HCT116 (cell line): ENCODE measurements at regions not wholly inside any gene's neighbourhood (a gene's known extent, or its start where the extent isn't known, plus 50 kb on each side); places are given as distances from the start of the nearest gene placed in this dataset.
A peak's percentile ranks its signal among the peaks of the same experiment; 100 is the strongest.

Experiments
- ATAC-seq: fragments of 200-7000 bp; cut with Tn5 transposase; 2 replicates; pipeline ENCODE4 v1.9.1; 2020; ENCODE audit warnings: mild to moderate bottlenecking, moderate library complexity
- BruUV-seq: library from RNA; stranded (reverse); fragments of 400-500 nt; replicated peaks from 2 replicates; lab custom pipeline; 2021; lab: Mats Ljungman, UMichigan
- CTCF ChIA-PET: fragments of 300-600 bp; sonication (Branson Sonifier 250); formaldehyde crosslinking; loops from one replicate; lab custom pipeline; 2021; ENCODE audit warnings: antibody characterized with exemption; lab: Charles Lee
- POLR2A ChIA-PET: fragments of 300-600, 350-600 bp; sonication (Branson Sonifier 250); formaldehyde crosslinking; loops from one replicate; lab custom pipeline; 2021; ENCODE audit warnings: antibody characterized with exemption; lab: Charles Lee
- RAD21 ChIA-PET, 2 experiments: fragments of 300-600 bp; sonication (Branson Sonifier 250); formaldehyde crosslinking; loops; one replicate each; lab custom pipeline; 2023; ENCODE audit warnings: low total read pairs in 2 of 2; ENCODE audit not compliant: uncharacterized antibody in 2 of 2, unreplicated experiment in 2 of 2, low non-redundant PET in 1 of 2; lab: Charles Lee
- DNase-seq: peaks from one replicate; pipeline ENCODE4 v3.0.0-alpha.2; 2010; ENCODE audit warnings: low read depth, low spot score
- H2AFZ ChIP-seq: fragments of 200-600 bp; shearing (Covaris generic), sonication (generic); 2 replicates; pipeline ENCODE4 v1.6.1; 2017; ENCODE audit warnings: low read depth, mixed run types, mixed read lengths, antibody characterized with exemption, low read length; ENCODE audit not compliant: poor library complexity, severe bottlenecking
- H3K27ac ChIP-seq: 2 replicates; pipeline ENCODE4 v1.5.1; 2012; ENCODE audit warnings: low read depth, low read length
- H3K27me3 ChIP-seq: fragments of 200-600 bp; sonication (generic); 2 replicates; pipeline ENCODE4 v1.6.1; 2016; ENCODE audit warnings: mixed run types, low read length, mixed read lengths; ENCODE audit not compliant: insufficient read depth
- H3K36me3 ChIP-seq, 2 experiments: fragments of 200-500 bp in 1 of 2; fragments of 200-600 bp in 1 of 2; sonication (Bioruptor generic) in 1 of 2; sonication (generic) in 1 of 2; 2 replicates each; pipeline versions ENCODE4 v1.5.1 to v1.6.1; 2014 to 2016; ENCODE audit warnings: low read length in 2 of 2, inconsistent platforms in 1 of 2, mixed read lengths in 1 of 2, mixed run types in 1 of 2; ENCODE audit not compliant: insufficient read depth in 2 of 2, control insufficient read depth in 1 of 2
- H3K4me1 ChIP-seq, 2 experiments: fragments of 200-600 bp in 1 of 2; sonication (generic) in 1 of 2; 2 replicates each; pipeline versions ENCODE4 v1.5.1 to v1.6.1; 2012 to 2017; ENCODE audit warnings: low read length in 2 of 2, inconsistent platforms in 1 of 2, mild to moderate bottlenecking in 1 of 2, mixed read lengths in 1 of 2, mixed run types in 1 of 2, moderate library complexity in 1 of 2; ENCODE audit not compliant: insufficient read depth in 2 of 2, control insufficient read depth in 1 of 2
- H3K4me2 ChIP-seq: fragments of 200-600 bp; sonication (generic); 2 replicates; pipeline ENCODE4 v1.6.1; 2017; ENCODE audit warnings: mixed run types, low read length, mixed read lengths
- H3K4me3 ChIP-seq, 2 experiments: fragments of 200-600 bp in 1 of 2; sonication (generic) in 1 of 2; replicated peaks in 1 of 2; 2 replicates each; pipeline ENCODE4 v1.5.1; 2011 to 2016; ENCODE audit warnings: low read length in 2 of 2, control low read depth in 1 of 2, low read depth in 1 of 2, mild to moderate bottlenecking in 1 of 2, mixed read lengths in 1 of 2, mixed run types in 1 of 2
- H3K79me2 ChIP-seq: fragments of 200-600 bp; sonication (generic); 2 replicates; pipeline ENCODE4 v1.6.1; 2017; ENCODE audit warnings: mild to moderate bottlenecking, mixed run types, low read length, moderate library complexity, mixed read lengths; ENCODE audit not compliant: insufficient read depth
- H3K9ac ChIP-seq: fragments of 200-600 bp; sonication (generic); 2 replicates; pipeline ENCODE4 v1.6.1; 2016; ENCODE audit warnings: low read length, mixed read lengths
- H3K9me2 ChIP-seq: fragments of 200-600 bp; sonication (generic), shearing (Covaris generic); 2 replicates; pipeline ENCODE4 v1.6.1; 2017; ENCODE audit warnings: mixed run types, mild to moderate bottlenecking, moderate library complexity; ENCODE audit not compliant: insufficient read depth
- H3K9me3 ChIP-seq, 2 experiments: fragments of 200-500 bp in 1 of 2; fragments of 200-600 bp in 1 of 2; sonication (Bioruptor generic) in 1 of 2; sonication (generic) in 1 of 2; 2 replicates each; pipeline ENCODE4 v1.6.1; 2014 to 2017; ENCODE audit warnings: low read length in 2 of 2, mixed read lengths in 2 of 2, inconsistent platforms in 1 of 2, low read depth in 1 of 2, mild to moderate bottlenecking in 1 of 2, mixed run types in 1 of 2, moderate library complexity in 1 of 2; ENCODE audit not compliant: control insufficient read depth in 1 of 2, insufficient read depth in 1 of 2
- H4K20me1 ChIP-seq: fragments of 200-600 bp; sonication (generic), shearing (Covaris generic); 2 replicates; pipeline ENCODE4 v1.6.1; 2017; ENCODE audit warnings: mixed run types, mild to moderate bottlenecking, moderate library complexity; ENCODE audit not compliant: insufficient read depth
- CEBPB ChIP-seq: IDR thresholded peaks from 2 replicates; pipeline ENCODE4 v1.6.1; 2012; ENCODE audit warnings: low read depth
- FOSL1 ChIP-seq: IDR thresholded peaks from 2 replicates; pipeline ENCODE4 v1.6.1; 2012; ENCODE audit warnings: low read depth
- POLR2A ChIP-seq: IDR thresholded peaks from 2 replicates; pipeline ENCODE4 v1.7.0; 2011; ENCODE audit warnings: borderline replicate concordance; ENCODE audit not compliant: insufficient read depth, insufficient read length; ENCODE audit errors: extremely low read depth
- RAD21 ChIP-seq: IDR thresholded peaks from 2 replicates; pipeline ENCODE4 v1.6.1; 2012; ENCODE audit warnings: low read depth, mild to moderate bottlenecking
- SP1 ChIP-seq: IDR thresholded peaks from 2 replicates; pipeline ENCODE4 v1.6.1; 2012; ENCODE audit warnings: low read depth
- ZFX ChIP-seq: fragments of 450-650 bp; IDR thresholded peaks from 2 replicates; pipeline ENCODE4 v1.6.1; 2017
- intact Hi-C: fragments of 100-400 bp; cut with micrococcal nuclease; formaldehyde crosslinking; loops from 2 replicates; pipeline ENCODE4 v1.10.0; 2022
- TF ChIP-seq, protein P1 (sequence below): IDR thresholded peaks from 2 replicates; pipeline ENCODE4 v1.6.1; 2011; ENCODE audit warnings: mild to moderate bottlenecking, low read length, moderate library complexity; ENCODE audit not compliant: insufficient replicate concordance; ENCODE audit errors: extremely low read depth
- TF ChIP-seq, protein P2 (sequence below): IDR thresholded peaks from 2 replicates; pipeline ENCODE4 v1.6.1; 2012

DNA sequence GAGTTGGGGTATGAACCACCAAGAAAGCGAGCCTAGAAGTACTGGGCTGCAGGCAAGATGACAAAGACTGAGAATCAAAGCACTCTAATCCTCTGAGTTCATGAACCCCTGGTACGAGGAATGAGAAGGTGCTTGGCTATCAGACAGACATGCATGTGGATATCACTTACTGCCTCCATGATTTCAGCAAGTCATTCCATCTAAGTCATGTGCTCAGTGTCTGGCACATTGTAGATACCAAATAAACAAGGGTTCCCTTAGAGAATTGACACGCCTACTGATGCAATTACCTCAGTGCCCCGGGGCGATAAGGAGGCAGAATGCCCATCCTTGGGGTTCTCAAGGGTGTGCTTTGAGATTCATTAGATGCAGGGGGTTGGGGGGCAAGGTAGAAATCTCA lies 125.6 kb upstream of the PKDCC start:
- no TSS peak for BruUV-seq
- RAD21 ChIA-PET: no interaction called here
- no peaks in the 10 kb centered on the region for H3K27me3 ChIP-seq
- POLR2A ChIA-PET: no interaction called here
- no peak overlapping the region for H3K4me2 ChIP-seq
- no peak for DNase-seq
- no peak overlapping the region for H3K27ac ChIP-seq
- peak overlapping the region; percentile 73 for H2AFZ ChIP-seq
- no peak overlapping the region for H3K9ac ChIP-seq
- TF ChIP-seq, protein P1, sequence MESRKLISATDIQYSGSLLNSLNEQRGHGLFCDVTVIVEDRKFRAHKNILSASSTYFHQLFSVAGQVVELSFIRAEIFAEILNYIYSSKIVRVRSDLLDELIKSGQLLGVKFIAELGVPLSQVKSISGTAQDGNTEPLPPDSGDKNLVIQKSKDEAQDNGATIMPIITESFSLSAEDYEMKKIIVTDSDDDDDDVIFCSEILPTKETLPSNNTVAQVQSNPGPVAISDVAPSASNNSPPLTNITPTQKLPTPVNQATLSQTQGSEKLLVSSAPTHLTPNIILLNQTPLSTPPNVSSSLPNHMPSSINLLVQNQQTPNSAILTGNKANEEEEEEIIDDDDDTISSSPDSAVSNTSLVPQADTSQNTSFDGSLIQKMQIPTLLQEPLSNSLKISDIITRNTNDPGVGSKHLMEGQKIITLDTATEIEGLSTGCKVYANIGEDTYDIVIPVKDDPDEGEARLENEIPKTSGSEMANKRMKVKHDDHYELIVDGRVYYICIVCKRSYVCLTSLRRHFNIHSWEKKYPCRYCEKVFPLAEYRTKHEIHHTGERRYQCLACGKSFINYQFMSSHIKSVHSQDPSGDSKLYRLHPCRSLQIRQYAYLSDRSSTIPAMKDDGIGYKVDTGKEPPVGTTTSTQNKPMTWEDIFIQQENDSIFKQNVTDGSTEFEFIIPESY: no peak
- 0 out of 2 replicates have a peak, but pooled peaks have one; percentile 18 for TF ChIP-seq SP1
- no peak for TF ChIP-seq ZFX
- no peak overlapping the region for H3K4me3 ChIP-seq
- no peaks in the 10 kb centered on the region for H4K20me1 ChIP-seq
- no peaks in the 10 kb centered on the region for H3K79me2 ChIP-seq
- no peaks in the 10 kb centered on the region for H3K9me2 ChIP-seq
- intact Hi-C loops: no loop called here
- no peaks in the 10 kb centered on the region for H3K9me3 ChIP-seq
- CTCF ChIA-PET: no interaction called here
- H3K36me3 ChIP-seq: no peaks in the 10 kb centered on the region
- ATAC-seq: 0 out of 2 replicates have a peak, but pooled peaks have one; percentile 14
- peaks cover 6 to 19% of the 10 kb centered on the region in 2 experiments; a peak in 1 of 4 replicates for H3K4me1 ChIP-seq

DNA sequence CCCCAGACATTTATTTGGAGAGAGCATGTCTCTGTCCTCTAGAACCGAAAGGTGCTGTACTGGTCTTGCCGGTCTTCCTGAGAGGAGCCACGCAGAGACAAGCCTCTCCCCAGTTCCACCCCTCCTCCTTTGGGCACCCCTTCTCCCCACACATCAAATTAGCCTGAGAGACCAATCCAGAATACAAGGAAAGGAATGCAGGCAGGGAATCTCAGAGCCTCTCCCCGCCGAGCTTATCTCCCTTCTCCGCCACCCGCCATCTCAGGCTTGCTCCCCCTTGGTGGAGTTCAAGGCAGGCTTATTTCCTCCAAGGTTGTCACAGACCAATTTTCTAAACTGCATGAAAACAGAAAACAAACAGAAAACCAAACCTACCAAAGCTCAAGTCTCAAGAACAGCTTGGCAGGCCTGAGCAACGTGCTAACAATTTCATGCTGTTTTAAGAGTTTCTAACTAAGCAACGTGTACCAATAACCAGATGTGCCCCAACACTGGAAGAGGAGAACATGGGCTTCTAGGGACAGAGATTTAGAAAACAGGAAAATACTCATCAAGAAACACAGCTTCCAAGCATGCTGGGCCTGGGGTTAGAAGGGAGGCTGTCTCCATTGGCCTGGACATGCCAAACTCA lies 124.5 kb upstream of the PKDCC start:
- Histone ChIP-seq H4K20me1 (no peaks in the 10 kb centered on the region), H3K9me2 (no peaks in the 10 kb centered on the region), H2AFZ (no peak overlapping the region), H3K79me2 (no peaks in the 10 kb centered on the region), H3K4me3 (no peak overlapping the region), H3K27ac (no peak overlapping the region), H3K4me2 (no peak overlapping the region), H3K9me3 (no peaks in the 10 kb centered on the region), H3K27me3 (no peaks in the 10 kb centered on the region), H3K9ac (no peak overlapping the region), H3K36me3 (no peaks in the 10 kb centered on the region), H3K4me1 (peaks cover 6 to 19% of the 10 kb centered on the region in 2 experiments; a peak in 1 of 4 replicates)
- DNase-seq: no peak
- POLR2A ChIA-PET: no interaction called here
- CTCF ChIA-PET: no interaction called here
- intact Hi-C loops: no loop called here
- no TSS peak for BruUV-seq
- no peak for ATAC-seq
- TF ChIP-seq FOSL1: no peak
- TF ChIP-seq, protein P2, sequence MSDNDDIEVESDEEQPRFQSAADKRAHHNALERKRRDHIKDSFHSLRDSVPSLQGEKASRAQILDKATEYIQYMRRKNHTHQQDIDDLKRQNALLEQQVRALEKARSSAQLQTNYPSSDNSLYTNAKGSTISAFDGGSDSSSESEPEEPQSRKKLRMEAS: no peak
- no peak for TF ChIP-seq POLR2A
- TF ChIP-seq SP1: no peak
- no peak for TF ChIP-seq CEBPB
- TF ChIP-seq ZFX: no peak
- no peak for TF ChIP-seq RAD21
- RAD21 ChIA-PET: no interaction called here
